GM12878 (cell line): ENCODE measurements at regions not wholly inside any gene's neighbourhood (a gene's known extent, or its start where the extent isn't known, plus 50 kb on each side); places are given as distances from the start of the nearest gene placed in this dataset.
"Not testable (repeated sequence)": the region's sequence is repeated elsewhere in the genome, so short reads cannot be mapped to it uniquely, and the experiment has no call there.

Experiments
- ATAC-seq: fragments of 200-7000 bp; cut with Tn5 transposase; 3 replicates; pipeline ENCODE4 v1.9.1; 2020; ENCODE audit warnings: mild to moderate bottlenecking, moderate library complexity
- BruUV-seq: library from RNA; stranded (reverse); fragments of 400-500 nt; replicated peaks from 2 replicates; lab custom pipeline; 2021; lab: Mats Ljungman, UMichigan
- CTCF ChIA-PET: fragments of 300-600 bp; sonication (Branson Sonifier 250); formaldehyde crosslinking; extraction: SDS; loops from one replicate; lab custom pipeline; 2021; ENCODE audit warnings: inconsistent platforms; lab: Yijun Ruan, JAX
- POLR2A ChIA-PET: fragments of 350-600 bp; formaldehyde crosslinking; extraction: SDS; loops from one replicate; lab custom pipeline; 2021; ENCODE audit warnings: inconsistent platforms; lab: Charles Lee
- RAD21 ChIA-PET: fragments of 300-600 bp; sonication (Branson Sonifier 250); formaldehyde crosslinking; loops from one replicate; lab custom pipeline; 2023; ENCODE audit warnings: antibody characterized with exemption; ENCODE audit not compliant: unreplicated experiment; lab: Charles Lee
- SMC1A ChIA-PET: fragments of 300-600 bp; sonication (Branson Sonifier 250); formaldehyde crosslinking; loops from one replicate; lab custom pipeline; 2023; ENCODE audit not compliant: unreplicated experiment, uncharacterized antibody; lab: Charles Lee
- DNase-seq: peaks from one replicate; pipeline ENCODE4 v3.0.0-alpha.2; 2011; ENCODE audit warnings: low read depth, low spot score
- FAIRE-seq: peaks from 3 replicates; lab custom pipeline; 2011; peaks lifted over from hg19 to GRCh38; lab: Jason Lieb, UNC
- H2AFZ ChIP-seq: 2 replicates; pipeline ENCODE4 v1.6.0; 2011; ENCODE audit warnings: low read depth, low read length, control low read depth; ENCODE audit not compliant: control insufficient read depth
- H3K27ac ChIP-seq: 2 replicates; pipeline ENCODE4 v1.5.1; 2011; ENCODE audit warnings: control low read depth; ENCODE audit not compliant: control insufficient read depth, insufficient read depth
- H3K27me3 ChIP-seq, 2 experiments: replicated peaks in 1 of 2; 2 replicates each; pipeline versions ENCODE4 v1.6.0 to v1.6.1; 2011; ENCODE audit warnings: low read length in 1 of 2; ENCODE audit not compliant: control insufficient read depth in 2 of 2, insufficient read depth in 2 of 2
- H3K36me3 ChIP-seq, 2 experiments: 2 replicates each; pipeline ENCODE4 v1.5.1; 2011; ENCODE audit warnings: low read length in 1 of 2; ENCODE audit not compliant: control insufficient read depth in 2 of 2, insufficient read depth in 2 of 2
- H3K4me1 ChIP-seq: 2 replicates; pipeline ENCODE4 v1.6.1; 2011; ENCODE audit warnings: mild to moderate bottlenecking, low read length, moderate library complexity, mixed read lengths; ENCODE audit not compliant: control insufficient read depth, insufficient read depth
- H3K4me2 ChIP-seq: 2 replicates; pipeline ENCODE4 v1.6.0; 2011; ENCODE audit warnings: control low read depth; ENCODE audit not compliant: control insufficient read depth, insufficient read depth
- H3K4me3 ChIP-seq: fragments of 200-600 bp; sonication (generic); 2 replicates; pipeline ENCODE4 v1.5.1; 2016
- H3K79me2 ChIP-seq: 2 replicates; pipeline ENCODE4 v1.6.0; 2011; ENCODE audit warnings: low read length; ENCODE audit not compliant: control insufficient read depth, insufficient read depth
- H3K9ac ChIP-seq: 2 replicates; pipeline ENCODE4 v1.8.0; 2011; ENCODE audit warnings: low read length, control low read depth, mixed read lengths; ENCODE audit not compliant: control insufficient read depth, insufficient read depth
- H3K9me3 ChIP-seq: replicated peaks from 3 replicates; pipeline ENCODE4 v1.5.1; 2011; ENCODE audit warnings: mild to moderate bottlenecking, low read length; ENCODE audit not compliant: control insufficient read depth, insufficient read depth
- H4K20me1 ChIP-seq: 2 replicates; pipeline ENCODE4 v1.6.0; 2011; ENCODE audit not compliant: control insufficient read depth, insufficient read depth
- BRCA1 ChIP-seq: IDR thresholded peaks from 2 replicates; pipeline ENCODE4 v1.6.1; 2011; ENCODE audit warnings: low read depth, low read length, improper control_type of control experiment
- FOXK2 ChIP-seq: fragments of 450-650 bp; IDR thresholded peaks from 2 replicates; pipeline ENCODE4 v1.6.1; 2017; ENCODE audit warnings: mild to moderate bottlenecking, moderate library complexity
- MTA2 ChIP-seq: fragments of 450-650 bp; IDR thresholded peaks from 2 replicates; pipeline ENCODE4 v1.6.1; 2016; ENCODE audit warnings: low read depth, mild to moderate bottlenecking, moderate library complexity
- RAD51 ChIP-seq: fragments of 450-650 bp; IDR thresholded peaks from 2 replicates; pipeline ENCODE4 v1.6.1; 2016; ENCODE audit warnings: moderate library complexity, mild to moderate bottlenecking, inconsistent platforms
- STAT1 ChIP-seq: fragments of 450-650 bp; conservative IDR thresholded peaks from 2 replicates; pipeline ENCODE4 v1.6.1; 2014; ENCODE audit warnings: antibody characterized with exemption, mild to moderate bottlenecking
- WGBS: methylation state at CpG from one replicate; pipeline ENCODE4 v1.1.6; 2016; ENCODE audit warnings: low lambda C conversion rate; ENCODE audit not compliant: insufficient replicate concordance, insufficient coverage; ENCODE audit errors: missing lambda C conversion rate; 5-methylcytosine and 5-hydroxymethylcytosine counted together
- in situ Hi-C: fragments of 300-500 bp; cut with MboI; formaldehyde crosslinking; loops from 9 replicates; pipeline ENCODE4 v1.14.3; 2018; ENCODE audit warnings: mixed read lengths
- intact Hi-C: fragments of 100-400 bp; cut with micrococcal nuclease; formaldehyde crosslinking; loops from one replicate; pipeline ENCODE4 v1.14.2; 2022; ENCODE audit not compliant: unreplicated experiment

DNA sequence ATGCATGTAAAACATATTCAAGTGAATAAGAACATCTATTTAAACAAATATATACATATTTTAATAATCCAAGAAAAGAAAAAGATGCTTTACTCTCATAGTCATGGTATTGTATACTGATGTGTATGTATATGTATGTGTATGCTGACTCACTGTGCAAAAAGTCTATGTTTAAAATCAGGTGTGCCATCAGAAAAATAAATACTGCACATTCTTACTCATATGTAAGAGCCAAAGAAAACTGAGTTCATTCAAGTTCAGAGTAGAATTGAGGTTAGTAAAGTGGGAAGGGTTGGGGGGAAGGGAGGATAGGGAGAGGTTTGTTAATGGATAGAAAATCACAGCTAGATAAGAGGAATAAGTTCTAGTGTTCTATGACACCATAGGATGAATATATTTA is 403.9 kb upstream of the SMIM31 start:
- no peak overlapping the region for H2AFZ ChIP-seq
- no peak overlapping the region for H3K27ac ChIP-seq
- intact Hi-C loops, result no loop called here
- no peak for DNase-seq
- H3K4me2 ChIP-seq, result no peak overlapping the region
- H3K4me3 ChIP-seq, result no peak overlapping the region
- ChIA-PET RAD21 (no interaction called here), POLR2A (no interaction called here), SMC1A (no interaction called here), CTCF (interaction anchor here (0.6 kb wide), 1 partner anchor 61 kb away, joined by 3 read pairs; no protein-coding TSS in a partner anchor)
- H3K9ac ChIP-seq, result no peak overlapping the region
- H3K79me2 ChIP-seq, result no peaks in the 10 kb centered on the region
- H3K4me1 ChIP-seq, result no peaks in the 10 kb centered on the region
- BruUV-seq, result no TSS peak
- no peak for TF ChIP-seq FOXK2
- TF ChIP-seq MTA2, result no peak
- no peak for TF ChIP-seq BRCA1
- no peak for TF ChIP-seq RAD51
- TF ChIP-seq STAT1, result no peak
- no peak for ATAC-seq
- H3K9me3 ChIP-seq, result no peaks in the 10 kb centered on the region
- in situ Hi-C loops, result no loop called here
- H4K20me1 ChIP-seq, result no peaks in the 10 kb centered on the region
- no peaks in the 10 kb centered on the region for H3K36me3 ChIP-seq
- FAIRE-seq, result no peak
- no peaks in the 10 kb centered on the region for H3K27me3 ChIP-seq

GRCh38 chr4:164350716-164351115 is 403.2 kb upstream of the SMIM31 start:
- CTCF ChIA-PET, H2AFZ ChIP-seq, H3K79me2 ChIP-seq, BruUV-seq, H3K4me3 ChIP-seq, H3K9ac ChIP-seq, H3K27me3 ChIP-seq, FAIRE-seq, DNase-seq, in situ Hi-C loops, RAD21 ChIA-PET, ATAC-seq, H3K4me1 ChIP-seq, H3K4me2 ChIP-seq, intact Hi-C loops, H3K27ac ChIP-seq, POLR2A ChIA-PET, H3K36me3 ChIP-seq, SMC1A ChIA-PET, H3K9me3 ChIP-seq, H4K20me1 ChIP-seq: not testable (repeated sequence)
- 68% methylated on average over 10 of the region's 24 CpGs for WGBS
